HG03280 (cell line): ENCODE measurements at regions not wholly inside any gene's neighbourhood (a gene's known extent, or its start where the extent isn't known, plus 50 kb on each side); places are given as distances from the start of the nearest gene placed in this dataset.

Experiments used
- ATAC-seq: cut with Tn5 transposase; IDR thresholded peaks from one replicate; pipeline ENCODE4 v1.9.1; 2021; ENCODE audit warnings: mild to moderate bottlenecking, moderate library complexity; ENCODE audit not compliant: unreplicated experiment

DNA sequence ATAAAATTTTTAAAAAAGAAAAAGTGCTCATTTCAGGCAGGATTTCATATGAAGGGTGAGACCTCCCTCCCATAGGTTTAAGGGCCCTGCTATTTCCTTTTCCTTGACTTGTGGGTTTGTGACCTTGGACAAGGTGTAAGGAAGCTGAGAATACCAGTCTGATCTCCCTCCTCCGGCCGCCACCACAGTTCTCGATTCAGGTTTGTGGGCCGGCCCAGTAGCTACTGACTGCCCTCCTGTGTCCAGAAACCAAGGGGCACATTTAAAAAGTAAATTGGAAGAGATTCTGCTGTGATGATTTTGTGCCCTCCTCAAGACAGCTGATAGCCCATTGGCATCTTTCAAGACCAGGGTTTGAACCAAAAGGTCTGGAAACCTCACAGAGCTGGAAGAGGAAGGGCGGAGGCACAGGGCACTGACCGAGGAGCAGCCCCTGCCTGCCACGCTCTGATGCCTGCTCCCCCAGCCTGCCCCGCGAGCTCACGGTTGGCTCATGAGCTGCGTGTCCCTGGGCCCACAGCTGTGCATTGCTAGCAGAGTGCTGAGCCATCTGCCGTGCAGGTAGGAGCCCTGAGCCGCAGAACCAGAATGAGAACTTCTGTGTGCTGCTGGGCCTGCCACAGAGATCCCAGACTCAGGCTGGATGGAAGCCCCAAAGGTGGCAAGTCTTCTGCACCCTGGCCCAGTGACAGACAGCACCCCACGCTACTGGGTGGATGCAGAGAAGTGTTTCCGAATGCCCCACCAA, 348.7 kb downstream of the NPHP4 start:
- ATAC-seq, result no peak

DNA sequence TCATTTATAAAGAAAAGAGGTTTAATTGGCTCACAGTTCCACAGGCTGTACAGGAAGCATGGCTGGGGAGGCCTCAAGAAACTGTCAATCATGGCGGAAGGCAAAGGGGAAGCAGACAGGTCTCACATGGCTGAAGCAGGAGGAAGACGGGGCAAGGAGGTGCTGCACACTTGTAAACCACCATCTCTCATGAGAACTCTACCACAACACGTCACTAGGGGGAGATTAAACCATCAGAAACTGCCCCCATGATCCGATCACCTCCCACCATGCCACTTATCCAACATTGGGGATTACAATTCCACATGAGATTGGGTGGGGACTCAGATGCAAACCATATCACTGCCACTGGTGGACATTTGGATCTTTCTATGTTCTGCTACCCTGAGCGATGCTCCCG, 351.4 kb downstream of the NPHP4 start:
- ATAC-seq, result no peak

DNA sequence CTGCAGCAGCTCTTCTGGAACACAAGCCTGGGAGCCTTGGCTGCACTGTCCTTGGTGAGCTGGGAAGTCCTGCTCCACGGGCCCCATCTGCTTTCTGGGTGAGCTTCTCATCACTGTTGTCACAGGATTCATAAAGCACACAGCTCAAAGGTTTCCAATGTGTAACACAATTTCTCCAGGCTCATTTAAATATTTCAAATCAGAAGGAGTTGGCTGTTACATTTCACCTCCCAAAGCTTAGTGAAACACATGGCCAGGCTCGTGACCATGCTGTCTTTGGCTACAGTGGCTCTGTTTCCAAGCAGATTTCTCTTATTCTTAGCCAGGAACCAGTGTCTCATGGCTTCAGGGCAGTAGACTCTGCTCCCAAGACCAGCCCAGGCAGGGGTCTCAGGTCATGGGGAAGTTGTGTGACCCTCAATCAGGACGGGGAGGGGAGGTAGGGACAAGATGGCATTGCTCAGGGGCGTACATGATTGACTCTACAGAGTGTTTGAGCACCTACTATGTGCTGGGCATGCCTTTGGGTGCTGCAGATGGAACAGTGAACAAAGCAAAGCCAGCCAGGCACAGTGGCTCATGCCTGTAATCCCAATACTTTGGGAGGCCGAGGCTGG, 353.0 kb downstream of the NPHP4 start:
- no peak for ATAC-seq

DNA sequence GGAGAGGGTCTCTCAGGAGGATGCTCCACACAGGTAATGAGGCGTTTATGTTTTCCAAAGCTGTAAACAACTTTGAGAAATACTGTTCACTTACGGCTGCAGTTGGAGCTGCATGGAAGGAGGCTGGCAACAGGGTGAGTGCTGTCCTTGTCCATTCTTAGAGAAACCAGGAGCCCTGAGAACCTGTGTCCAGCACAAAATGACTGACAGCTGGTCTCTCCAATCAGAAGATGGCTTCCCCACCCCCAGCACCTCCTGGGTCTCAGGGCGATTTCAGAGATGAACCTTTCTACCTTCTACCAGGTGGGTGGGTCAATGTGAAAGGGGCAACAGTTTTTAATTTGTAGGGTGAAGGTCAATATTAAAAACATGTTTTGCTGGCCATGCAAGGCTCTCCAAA, 353.6 kb downstream of the NPHP4 start:
- no peak for ATAC-seq

DNA sequence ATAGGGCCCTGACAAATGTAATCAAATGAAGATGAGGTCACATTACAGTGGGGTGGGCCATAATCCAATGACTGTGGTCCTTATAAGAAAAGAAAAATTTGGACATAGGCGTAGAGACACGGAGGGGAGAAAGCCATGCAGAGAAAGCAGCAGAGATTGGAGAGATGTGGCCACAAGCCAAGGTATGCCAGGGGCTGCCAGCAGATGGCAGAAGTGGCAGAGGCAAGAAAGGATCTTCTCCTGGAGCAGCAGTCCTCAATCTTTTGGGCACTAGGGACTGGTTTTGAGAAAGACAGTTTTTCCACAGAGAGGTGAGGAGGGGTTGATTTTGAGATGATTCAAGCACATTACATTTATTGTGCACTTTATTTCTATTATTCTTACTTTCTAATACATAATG, 355.1 kb downstream of the NPHP4 start:
- ATAC-seq, result no peak

DNA sequence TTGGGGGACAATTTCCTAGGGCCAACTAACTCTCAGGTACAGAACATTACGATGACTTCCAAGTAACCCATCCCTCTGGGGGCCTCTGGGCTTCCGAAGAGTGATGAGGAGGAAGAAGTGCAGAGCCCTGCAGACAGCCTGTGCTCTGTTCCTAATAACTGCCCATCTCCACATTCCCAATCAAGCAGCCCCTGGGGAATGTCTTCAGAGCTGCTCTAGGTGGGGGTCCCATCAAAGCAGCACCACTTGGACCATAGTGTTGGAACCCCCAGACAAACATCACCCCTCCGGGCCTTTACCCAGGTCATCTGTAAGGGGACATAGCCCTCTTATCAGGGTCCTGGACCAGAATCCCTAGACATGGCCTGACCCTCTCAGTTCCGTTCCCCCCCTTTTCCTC, 357.3 kb downstream of the NPHP4 start:
- no peak for ATAC-seq

DNA sequence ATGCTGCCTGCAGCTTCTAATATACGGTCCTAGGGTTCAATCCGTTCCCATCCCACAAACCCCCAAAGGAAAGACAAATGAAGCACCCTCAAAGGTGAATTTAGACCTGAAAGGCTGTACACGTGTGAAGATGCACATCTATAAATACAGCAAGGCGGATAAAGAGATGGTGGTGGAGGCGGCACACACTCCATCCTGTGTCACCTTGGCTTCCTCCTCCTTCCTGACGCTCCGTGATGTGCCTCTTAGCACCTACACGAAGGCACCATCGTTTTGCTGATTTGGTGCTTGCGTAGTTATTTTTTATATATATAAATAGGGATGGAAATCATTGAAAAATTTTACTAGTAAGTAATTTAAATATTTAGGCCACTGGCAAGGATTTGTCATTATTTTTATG, 359.4 kb downstream of the NPHP4 start:
- ATAC-seq, result no peak

DNA sequence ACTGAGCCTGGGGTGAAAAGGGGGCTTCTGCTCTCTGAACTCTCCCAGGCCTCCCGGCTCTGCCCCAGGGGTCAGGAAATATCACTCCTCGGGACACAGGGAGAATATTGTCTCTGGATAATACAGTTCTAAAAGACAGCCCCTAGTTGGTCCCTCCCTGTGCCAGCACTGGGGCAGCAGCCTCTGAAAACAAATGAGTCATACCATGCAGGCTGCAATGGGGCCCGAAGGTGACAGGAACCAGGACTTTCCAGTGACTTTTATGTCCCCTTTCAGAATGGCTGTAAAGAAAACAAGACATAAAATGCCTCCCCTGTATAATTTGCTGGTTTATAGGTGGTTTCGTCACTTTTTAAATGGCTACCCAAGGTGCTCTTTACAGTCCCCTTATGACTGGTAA, 360.0 kb downstream of the NPHP4 start:
- no peak for ATAC-seq

DNA sequence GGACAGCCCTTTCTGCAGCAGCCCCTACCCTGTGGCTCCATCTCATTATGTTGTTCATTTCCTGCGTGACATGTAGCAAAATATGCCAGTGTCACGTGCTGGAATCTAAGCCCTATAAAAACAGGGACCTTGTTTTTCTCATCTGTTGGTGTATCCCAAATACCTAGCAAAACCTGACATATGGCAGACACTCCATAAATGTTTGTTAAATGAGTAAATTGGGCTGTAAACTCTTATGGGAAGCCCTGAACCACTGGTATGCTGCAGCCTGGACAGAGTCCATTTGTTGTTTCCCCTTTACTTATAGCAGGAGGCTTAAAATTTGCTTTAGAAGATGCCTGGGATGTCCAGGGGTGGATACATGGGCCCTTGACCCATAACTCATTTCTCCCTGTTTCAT, 363.8 kb downstream of the NPHP4 start:
- ATAC-seq, result no peak

DNA sequence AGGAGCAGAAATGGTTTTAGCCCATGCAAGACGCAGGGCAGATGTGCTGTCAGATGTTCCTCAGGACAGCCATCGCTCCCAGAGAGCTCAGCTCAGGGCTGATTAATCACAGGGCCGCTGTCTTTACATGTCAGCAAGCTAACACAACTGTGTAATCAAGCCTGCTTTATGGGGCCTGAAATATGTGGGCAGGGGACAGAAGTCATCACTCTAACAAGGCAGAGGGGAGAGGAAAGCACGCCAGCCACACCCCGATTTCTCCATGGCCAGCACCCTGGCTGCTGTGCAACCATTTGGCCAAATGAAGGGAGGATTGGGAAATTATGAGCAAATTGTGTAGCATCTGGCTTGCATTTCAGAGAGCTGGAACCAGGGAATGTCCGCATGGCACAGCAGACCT, 368.8 kb downstream of the NPHP4 start:
- ATAC-seq, result no peak

DNA sequence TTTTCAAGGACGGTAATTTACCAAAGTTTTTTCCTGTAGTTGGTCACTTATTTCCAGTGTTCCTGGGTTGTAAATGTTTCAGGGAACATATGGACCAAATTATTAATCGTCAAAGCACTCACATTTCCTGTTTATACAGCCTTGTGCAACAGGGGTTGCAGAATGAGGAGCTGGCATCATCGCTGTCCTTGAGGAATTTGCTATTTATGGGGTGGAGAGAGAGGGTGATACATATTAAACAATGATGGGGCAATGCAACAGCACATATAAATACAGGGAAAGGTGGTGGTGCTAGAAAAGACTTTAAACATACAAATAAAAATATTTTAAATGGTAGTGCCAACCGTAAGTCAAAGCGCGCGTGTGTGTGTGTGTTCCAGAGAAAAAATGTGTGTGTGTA, 369.8 kb downstream of the NPHP4 start:
- ATAC-seq, result no peak

DNA sequence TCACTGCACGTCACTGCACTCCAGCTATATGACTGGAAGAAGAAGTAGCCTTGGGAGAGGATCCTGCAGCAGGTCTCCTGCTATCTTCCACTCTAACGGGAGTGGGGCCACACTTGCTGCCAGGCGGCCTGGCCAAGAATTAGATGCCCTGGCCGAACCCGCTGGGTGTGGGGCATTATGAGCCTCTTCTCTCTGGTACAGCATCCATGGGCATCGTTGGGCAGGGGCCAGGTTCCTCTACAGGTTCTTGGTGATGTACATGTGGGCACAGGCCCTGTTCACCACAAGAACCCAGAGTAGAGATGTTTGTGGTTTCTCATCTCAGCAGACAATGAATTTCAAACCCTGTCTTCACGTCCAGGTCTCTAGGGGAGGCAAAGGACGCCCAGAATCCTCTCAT, 370.5 kb downstream of the NPHP4 start:
- no peak for ATAC-seq

DNA sequence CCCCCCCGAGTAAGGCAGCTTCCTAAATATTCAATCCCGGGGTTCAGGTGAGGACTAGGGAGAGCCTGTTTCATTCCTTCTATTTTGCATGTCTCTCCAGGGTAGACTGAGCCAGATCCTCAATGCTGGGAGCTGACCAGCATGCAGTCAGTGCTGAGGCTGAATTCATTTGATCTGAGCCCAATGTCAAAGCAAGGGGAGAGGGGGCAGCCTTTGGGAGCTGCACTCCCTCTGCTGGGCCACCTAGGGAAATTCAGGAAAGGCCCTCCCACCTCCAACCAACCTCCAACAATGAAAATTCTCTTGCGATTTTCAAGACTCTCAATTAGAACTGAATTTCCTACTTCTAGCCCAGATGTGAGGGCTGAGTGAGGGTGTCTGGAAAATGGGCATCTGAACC, 371.2 kb downstream of the NPHP4 start:
- no peak for ATAC-seq

DNA sequence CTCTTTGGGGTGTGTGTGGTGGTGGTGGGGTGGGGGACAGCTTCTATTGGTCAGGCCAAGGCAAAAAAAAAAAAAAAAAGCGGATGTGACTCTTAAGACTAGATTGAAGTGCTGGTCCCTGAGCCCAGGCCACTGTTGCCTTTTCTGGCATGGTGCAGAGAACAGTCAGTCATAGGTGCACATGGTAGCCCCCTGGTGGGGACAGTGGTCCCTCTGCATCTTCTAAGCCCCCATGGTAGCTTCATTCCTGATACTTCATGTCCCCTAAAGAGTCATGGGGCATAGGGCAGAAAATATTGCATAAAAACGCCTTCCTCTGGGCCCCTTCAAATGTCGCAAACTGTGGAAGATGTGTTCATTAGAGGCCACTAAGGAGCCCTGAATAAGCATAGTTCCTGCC, 371.8 kb downstream of the NPHP4 start:
- ATAC-seq, result no peak

DNA sequence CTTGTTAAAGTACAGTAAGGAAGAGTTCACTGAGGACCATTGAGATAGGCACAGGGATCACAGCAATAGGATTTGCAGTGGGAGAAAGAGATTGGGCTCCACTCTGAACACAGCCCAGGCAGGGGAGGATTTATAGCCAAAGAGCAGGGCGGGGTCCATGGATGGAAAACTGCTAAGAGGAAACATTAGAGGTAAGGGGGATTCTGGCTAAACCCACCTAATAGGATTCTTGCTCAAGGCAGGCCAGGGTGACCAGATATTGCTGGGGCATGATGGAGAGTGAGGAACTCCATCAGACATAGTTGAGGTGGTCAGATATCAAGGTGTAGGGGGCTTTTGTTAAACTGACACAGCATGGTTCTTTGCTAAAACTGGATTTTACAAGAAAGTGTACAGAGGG, 372.8 kb downstream of the NPHP4 start:
- ATAC-seq, result no peak

DNA sequence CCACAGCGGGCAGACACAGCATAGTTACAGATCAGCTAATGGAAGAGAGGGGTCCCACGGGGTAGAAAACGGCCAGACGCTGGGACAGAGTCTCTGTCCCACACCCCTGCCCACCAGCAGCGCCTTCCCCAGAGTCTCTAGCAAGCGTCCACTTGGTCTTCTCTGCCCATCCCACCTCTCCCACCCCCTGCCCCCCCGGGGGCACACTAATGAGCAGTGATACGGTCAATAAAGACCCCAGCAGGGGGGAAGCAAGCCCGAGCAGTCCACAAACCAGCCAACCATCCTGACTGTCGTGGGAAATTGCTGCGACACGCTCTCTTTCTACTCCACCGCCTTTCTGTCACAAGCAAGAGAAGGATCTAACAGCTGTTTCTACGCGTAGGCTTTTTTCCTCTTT, 374.7 kb downstream of the NPHP4 start:
- ATAC-seq, result no peak

DNA sequence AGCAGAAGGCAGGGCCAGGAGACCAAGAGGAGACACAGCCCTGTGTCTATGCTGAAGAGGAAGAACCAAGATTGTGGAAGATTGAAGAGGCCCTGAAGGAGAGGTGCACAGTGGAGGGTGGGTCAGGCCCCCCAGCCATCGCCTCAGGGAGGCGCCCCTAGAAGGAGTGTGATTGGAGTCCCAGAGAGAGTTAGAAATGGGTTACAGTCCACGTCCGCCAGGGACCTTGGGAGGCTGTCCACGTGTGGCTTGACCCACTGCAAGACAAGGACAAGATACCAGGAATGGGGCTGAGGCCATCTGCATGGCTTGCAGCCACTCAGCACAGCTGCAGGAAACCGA, 375.1 kb downstream of the NPHP4 start:
- no peak for ATAC-seq

DNA sequence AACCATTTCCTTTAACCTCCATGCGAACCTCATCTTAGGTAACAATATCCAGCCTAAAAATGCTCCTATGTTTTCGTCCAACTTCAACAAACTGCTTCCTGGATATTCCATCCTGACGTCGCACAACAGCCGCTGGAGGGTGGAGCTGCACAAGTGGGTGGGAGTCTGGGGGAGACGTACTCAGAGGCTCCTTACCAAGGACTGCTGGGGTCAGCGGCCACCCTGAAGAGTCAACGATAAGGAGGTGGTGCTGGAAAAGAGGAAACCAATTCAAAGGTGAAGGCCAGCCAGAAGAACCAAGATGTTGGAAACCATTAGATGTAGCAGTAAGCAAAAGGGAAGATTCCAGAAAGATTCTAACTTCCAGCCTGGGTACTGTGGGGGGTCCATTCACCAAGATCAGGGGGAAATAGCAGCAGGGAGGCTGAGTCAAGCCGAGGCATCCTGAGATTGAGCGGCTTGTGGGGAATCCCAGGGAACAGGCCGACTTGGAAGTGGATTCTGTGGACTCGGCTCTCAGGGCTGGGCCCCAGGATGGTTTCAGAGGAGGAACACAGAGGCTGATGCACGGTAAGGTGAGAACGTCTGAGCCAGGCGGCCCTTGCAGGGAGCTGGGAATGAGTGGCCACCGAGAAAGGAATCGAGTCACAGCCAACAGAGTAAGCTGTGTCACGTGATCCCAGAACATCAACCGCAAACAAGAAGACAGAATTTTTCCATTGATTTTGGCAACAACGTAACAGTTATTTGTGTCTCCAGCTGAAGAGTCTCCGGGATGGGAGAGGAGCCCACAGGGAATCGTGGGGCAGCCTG, 375.7 kb downstream of the NPHP4 start:
- no peak for ATAC-seq

DNA sequence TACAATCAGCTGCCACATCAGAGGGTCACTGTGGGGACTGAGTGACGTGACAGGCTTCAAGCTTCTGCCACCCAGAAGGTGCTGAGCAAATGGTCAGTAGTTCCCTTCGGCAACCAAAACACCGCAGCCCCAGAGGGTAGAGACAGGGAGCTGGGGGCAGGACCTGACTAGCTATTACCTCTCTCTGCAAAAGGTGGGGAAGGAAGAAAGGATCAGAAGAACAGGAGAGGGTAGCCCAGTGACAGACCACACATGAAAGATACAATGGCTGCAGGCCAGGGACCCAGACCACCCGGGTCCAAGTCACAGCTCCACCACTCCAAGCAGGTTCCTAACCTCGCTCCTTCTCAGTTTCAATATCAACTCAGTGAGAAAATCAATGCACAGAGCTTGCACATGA, 377.1 kb downstream of the NPHP4 start:
- no peak for ATAC-seq

DNA sequence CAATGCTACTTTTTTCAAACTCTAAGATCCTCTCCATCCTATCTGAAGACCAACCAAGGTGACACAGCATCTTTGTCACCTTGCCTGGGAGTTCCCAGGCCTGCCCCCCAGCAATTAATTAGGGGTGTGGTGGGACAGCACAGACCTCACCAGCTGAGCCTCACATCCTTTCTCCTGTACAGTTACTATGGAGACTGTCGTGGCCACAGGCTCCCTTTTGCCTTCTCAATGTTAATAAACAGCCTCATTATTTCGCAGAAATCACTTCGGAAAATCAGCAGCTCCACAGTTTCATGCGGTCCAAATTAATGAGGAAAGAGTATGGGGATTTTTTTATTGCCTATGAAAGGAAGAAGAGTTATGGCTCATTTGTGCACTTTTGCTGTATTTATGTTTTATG, 378.3 kb downstream of the NPHP4 start:
- no peak for ATAC-seq

DNA sequence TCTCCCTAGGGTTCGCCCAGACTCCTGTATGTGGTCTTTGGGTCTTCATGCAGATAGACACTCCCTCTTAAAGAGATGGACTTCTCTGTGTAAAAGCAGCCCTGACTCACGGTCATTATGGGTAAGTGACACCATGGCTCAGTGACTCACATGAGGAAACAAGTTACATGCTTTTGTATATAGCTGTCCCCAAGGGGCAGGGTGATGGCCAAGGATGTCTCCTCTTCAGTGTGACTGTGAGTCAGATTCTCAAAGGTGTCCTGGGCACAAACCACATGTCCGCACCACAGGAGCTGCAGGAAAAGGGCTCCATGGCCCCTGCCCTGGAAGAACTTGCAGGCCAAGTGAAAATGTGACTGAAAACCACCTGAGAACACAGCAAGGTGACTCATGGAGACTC, 380.4 kb downstream of the NPHP4 start:
- ATAC-seq, result no peak

DNA sequence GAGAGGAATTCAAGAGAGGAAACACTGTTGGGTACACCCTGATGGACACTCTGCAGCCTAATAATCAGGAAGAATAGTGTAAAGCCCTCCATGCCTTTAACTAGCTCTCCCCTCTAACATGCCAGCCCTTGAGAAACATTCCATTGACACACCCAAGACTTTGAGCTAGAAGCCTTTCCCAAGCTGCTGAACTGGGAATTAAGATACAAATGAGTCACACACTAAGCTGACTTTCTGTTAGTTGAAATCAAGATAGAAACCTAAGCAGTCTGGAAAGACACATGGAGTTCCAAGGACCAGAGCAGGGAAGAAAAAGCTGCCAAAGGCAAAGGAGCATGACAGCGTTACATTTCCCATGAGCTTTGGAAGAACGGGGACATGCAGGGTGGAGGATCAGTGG, 380.8 kb downstream of the NPHP4 start:
- ATAC-seq, result no peak
